NCI-H524 (cell line): ENCODE measurements at regions not wholly inside any gene's neighbourhood (a gene's known extent, or its start where the extent isn't known, plus 50 kb on each side); places are given as distances from the start of the nearest gene placed in this dataset.
"Not testable (repeated sequence)": the region's sequence is repeated elsewhere in the genome, so short reads cannot be mapped to it uniquely, and the experiment has no call there.

Experiments used
- DNase-seq, 2 experiments: peaks; one replicate each; lab custom pipeline; 2025; lab: John Stamatoyannopoulos, UW

DNA sequence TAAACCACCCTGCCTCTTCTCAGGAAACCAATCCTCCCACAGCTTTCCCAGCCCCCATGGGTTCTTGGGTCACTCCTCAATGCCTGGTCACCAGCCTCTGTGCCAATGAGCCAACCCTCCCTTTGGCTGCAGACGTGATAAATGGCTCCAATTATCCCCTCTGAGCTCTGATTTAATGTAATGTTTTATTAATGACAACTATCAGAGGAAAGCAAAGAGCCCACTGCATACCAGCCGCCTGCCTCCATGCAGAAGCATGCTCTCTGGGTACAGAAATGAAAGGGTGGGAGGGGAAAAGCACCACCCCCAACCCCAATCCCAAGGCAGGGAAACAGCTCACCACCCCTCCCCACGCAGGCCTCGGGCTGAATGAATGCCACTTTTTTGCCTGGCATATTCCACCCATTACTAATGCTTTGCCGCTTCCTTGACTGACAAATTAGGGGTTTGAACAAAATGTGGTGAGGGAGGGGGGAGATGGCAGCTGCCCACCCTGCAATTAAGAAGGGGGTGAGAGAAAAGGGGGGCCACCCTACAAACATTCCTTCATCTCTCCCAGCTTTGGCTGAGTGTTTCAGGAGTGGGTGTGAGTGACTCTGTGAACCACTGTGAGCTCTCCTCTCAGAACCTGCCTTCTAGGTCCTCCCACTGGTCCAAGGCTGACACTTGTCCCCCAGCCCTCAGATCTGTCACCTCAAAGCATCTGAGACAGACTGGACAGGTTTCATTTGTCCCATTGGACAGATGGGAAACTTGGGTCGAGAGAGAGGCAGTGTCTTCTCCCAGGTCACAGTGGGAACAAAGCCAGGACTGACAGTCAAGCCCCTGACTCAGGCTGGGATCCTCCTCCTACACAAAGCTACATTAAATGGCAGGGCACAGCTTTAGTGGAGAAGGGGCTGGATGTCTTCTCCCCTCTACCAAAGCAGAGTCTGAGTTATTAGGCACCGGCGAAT is 161.5 kb downstream of the TMEM132E start:
- no peak for DNase-seq

DNA sequence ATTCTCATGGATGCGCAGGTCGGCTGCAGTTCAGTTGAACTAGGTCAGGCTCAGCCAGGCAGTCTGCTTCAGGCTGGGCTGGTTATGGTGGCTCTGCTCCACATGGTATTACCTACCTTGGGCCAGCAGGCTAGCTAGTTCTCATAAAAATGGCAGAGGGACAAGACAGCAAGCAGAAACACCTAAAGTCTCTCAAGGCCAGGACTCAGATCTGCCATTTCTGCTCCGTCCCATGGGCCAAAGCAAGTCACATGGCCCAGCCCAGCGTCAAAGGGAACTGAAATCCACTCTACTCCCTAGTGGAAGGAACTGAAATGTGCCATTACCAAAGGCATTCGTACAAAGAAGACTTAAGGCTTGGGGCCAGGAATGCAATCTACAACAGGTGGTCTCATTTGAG is 160.0 kb downstream of the TMEM132E start:
- no peak for DNase-seq

- DNase-seq = not testable (repeated sequence)
These were observed 158.3 kb downstream of the TMEM132E start for GRCh38 chr17:34737673-34738072.

DNA sequence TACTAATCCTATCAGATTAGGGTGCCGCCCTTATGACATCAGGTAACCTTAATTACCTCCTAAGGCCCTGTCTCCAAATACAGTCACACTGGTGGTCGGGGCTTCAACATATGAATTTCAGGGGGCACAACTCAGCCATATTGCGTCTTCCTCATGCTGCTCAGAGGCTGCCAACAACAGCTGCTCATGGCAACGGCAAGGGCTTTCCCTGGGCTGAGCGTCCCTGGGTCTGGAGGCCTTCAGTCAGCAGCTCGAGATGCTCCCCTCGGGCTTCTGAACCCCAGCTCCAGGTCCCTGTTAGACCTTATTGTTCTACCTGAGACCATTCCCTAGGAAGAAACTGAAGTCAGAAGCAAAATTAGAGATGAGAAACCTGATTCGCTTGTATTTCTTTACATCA is 157.2 kb downstream of the TMEM132E start:
- DNase-seq = peak in 1 of 2 experiments; percentile 7

DNA sequence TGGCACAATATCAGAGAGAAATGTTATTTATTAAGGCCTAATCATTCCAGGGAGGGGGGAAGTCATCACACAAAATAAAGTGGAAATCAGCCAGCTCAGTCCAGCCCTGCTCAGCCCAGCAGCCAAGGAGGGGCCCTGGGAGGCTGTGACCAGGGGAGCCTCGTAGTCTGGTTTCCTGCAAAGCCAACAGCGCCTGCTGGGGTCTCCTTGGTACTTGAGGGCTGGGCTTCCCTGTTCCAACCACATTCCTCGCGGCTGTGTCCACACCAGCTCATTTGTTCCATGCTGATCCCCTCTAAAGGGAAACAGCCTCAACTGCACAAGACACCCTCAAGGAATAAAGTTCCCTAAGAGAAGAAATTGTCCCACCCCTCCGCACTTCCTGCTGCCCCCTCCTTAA is 154.0 kb downstream of the TMEM132E start:
- no peak for DNase-seq

GRCh38 chr17:34730816-34731215 is 151.4 kb downstream of the TMEM132E start:
- no peak for DNase-seq

DNA sequence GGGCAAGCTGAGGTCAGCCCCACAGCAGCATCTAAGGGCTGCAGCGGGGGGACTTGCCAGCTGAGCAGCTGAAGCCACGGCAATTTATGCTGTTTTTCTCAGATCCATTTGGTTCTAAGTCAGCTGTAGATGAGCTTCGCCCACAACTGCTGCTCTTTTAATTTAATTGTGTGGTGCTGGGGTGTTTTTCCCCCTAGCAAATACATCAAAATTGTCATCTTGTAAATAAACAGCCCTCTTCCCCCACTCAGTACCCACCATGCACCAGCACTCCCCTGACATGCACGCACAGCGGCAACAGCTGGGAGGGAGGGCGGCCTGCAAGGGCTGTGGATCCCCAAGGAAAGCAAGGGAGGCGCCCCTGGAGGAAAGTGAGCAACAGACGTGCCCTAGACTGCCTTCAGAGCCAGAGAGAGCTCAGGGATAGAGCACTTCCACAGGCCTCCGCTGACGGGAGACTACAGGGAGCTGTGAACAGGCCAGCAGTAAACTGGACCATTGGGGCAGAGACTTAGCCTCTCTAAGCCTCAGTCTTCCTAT is 149.5 kb downstream of the TMEM132E start:
- no peak for DNase-seq

DNA sequence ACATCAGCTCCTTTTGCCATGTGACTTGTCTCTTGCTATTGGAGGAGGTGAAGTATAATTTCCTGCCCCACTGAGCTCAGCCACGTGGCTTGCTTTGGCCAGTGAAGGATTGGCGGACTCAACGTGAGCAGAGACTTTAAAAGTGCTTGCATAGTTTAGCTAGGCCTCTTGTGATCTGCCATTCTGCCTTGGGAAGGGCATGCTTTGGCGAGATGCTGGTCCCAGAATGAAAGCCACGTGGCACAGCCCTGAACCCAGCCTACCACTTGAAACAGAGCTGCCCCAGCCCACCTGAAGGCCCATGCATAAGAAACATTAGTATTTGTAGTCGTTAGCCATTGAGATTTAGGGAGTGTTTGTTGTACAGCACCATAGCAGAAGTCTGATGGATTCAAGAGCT is 148.2 kb downstream of the TMEM132E start:
- no peak for DNase-seq

- peak in 1 of 2 experiments; percentile 72 for DNase-seq
These were observed 147.4 kb downstream of the TMEM132E start for GRCh38 chr17:34726536-34727384.

GRCh38 chr17:34725725-34726124 is 146.3 kb downstream of the TMEM132E start:
- DNase-seq = peak in 1 of 2 experiments; percentile 18

DNA sequence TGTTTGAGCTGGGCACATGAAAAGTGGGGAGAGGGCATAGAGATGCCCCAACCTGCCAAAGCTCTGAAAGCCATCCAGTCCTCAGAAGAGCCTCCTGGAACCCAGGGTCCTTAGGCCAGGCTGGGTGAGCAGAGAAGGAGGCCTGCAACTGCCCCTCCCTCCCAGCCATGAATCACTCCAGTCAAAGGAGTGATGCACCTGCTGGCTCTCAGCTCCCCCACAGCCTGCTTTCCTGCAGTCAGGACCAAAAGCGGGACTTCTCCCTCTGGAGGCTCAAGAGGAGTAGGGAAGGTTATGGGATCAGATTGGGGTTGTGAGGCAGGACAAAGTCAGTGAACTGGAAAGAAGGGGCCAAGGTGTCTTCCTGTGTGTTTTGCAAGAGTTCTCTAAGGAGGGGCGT is 145.6 kb downstream of the TMEM132E start:
- DNase-seq = peak in 1 of 2 experiments; percentile 9

GRCh38 chr17:34723875-34724274 is 144.5 kb downstream of the TMEM132E start:
- no peak for DNase-seq

- DNase-seq = no peak
These were observed 141.9 kb downstream of the TMEM132E start for GRCh38 chr17:34721326-34721725.

- no peak for DNase-seq
These were observed 141.4 kb downstream of the TMEM132E start for GRCh38 chr17:34720760-34721159.

- DNase-seq = no peak
These were observed 140.2 kb downstream of the TMEM132E start for GRCh38 chr17:34719569-34719968.

DNA sequence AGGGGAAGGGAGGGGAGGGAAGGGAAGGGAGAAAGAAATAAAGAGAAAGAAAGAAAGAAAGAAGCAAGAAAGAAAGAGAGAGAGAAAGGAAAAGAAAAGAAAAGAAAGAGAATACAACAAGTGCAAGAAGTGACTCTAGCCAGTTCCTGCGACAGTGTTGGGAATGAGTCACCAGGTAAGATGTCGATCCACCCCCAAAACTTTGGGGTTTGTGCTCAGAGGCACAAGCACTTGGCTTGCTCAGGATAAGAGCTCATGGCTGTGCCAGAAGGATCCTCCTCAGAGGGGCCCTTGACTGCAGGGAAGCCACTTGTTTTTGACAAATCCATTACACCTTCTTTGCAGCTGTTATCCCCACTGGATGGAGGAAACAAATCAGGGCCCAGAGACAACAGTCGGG is 137.7 kb downstream of the TMEM132E start:
- DNase-seq = peak in 1 of 2 experiments; percentile 40

GRCh38 chr17:34716291-34716690 is 136.9 kb downstream of the TMEM132E start:
- no peak for DNase-seq

GRCh38 chr17:34715504-34715903 is 136.1 kb downstream of the TMEM132E start:
- DNase-seq = no peak

DNA sequence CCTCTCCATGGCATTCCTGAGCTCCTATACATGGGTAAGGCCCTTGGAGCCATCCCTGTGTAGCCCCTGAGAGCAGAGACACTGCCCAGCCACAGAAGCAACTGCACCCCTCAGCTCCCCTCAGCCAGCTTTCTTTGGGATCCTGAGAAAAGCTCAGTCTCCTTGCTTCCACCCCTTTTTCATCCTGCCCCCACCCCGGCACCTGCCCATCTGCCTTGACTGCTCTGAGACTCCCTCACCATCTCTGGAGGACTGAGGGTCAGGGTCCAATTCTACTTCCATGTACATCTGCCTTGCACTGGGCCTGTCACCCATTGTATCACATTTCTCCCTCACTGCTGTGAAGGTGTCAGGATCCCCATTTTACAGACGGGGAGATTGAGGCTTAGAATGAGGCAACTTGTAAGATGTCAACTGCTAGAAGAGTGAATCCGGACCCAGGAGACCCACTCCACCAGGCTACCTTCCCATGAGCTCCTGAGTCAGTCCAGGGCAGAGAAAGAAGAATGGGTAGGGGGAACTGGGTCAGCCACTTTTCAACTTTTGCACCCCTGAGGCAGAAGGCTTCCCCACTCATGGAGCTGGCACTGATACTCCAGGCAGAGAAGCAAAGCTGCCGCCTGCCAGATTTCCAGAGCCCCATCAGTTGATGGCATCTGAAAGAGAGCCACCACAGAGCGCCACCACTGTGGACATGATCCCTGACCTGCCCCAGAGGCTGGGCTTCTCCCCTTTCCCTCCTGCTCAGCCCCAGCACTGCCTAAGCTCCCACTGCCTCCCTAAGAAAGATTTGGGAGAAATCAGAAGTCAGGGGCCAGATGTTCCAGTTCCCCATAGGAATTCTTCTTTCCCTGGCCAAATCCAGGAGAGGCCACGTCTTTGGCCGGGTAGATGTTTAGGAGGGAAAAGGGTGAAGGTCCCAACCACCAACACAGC is 135.4 kb downstream of the TMEM132E start:
- no peak for DNase-seq

- DNase-seq = no peak
These were observed 134.3 kb downstream of the TMEM132E start for GRCh38 chr17:34713687-34714086.

GRCh38 chr17:34712481-34713195 is 133.3 kb downstream of the TMEM132E start:
- DNase-seq = no peak
